Lower lobe of right lung (tissue), 2 donors: ENCODE measurements at regions not wholly inside any gene's neighbourhood (a gene's known extent, or its start where the extent isn't known, plus 50 kb on each side); places are given as distances from the start of the nearest gene placed in this dataset.

Source experiments
- ATAC-seq, 2 donors: fragments of 200-7000 bp; cut with Tn5 transposase; one replicate each; pipeline ENCODE4 v1.9.1; 2020 to 2022; ENCODE audit warnings: mild to moderate bottlenecking in 2 of 2, moderate library complexity in 2 of 2
- DNase-seq: peaks from one replicate; pipeline ENCODE4 v3.0.0-alpha.2; 2020
- H3K27ac ChIP-seq: fragments of 200-600 bp; one replicate; pipeline ENCODE4 v1.8.0; 2022
- H3K27me3 ChIP-seq: fragments of 200-600 bp; one replicate; pipeline ENCODE4 v1.8.0; 2022; ENCODE audit warnings: low read depth
- H3K36me3 ChIP-seq: fragments of 200-600 bp; one replicate; pipeline ENCODE4 v1.8.0; 2022; ENCODE audit warnings: mild to moderate bottlenecking
- H3K4me1 ChIP-seq: fragments of 200-600 bp; one replicate; pipeline ENCODE4 v1.8.0; 2022
- H3K4me3 ChIP-seq: fragments of 200-600 bp; one replicate; pipeline ENCODE4 v1.8.0; 2022; ENCODE audit warnings: mild to moderate bottlenecking
- H3K9me3 ChIP-seq: fragments of 200-600 bp; one replicate; pipeline ENCODE4 v1.8.0; 2022
- CTCF ChIP-seq: fragments of 200-600 bp; IDR thresholded peaks from one replicate; pipeline ENCODE4 v1.8.0; 2022; ENCODE audit warnings: antibody characterized with exemption, mild to moderate bottlenecking
- intact Hi-C: fragments of 100-400 bp; cut with DNase I; formaldehyde crosslinking; loops from one replicate; pipeline ENCODE4 v1.11.0; 2022
- donor health status: DM: no; HTN: yes; CAD: no; lungs with severe emphysema.

GRCh38 chr1:199044191-199044590 lies 405.4 kb downstream of the PTPRC start:
- Histone ChIP-seq H3K27ac (no peak overlapping the region), H3K4me3 (no peak overlapping the region), H3K36me3 (no peaks in the 10 kb centered on the region), H3K27me3 (no peaks in the 10 kb centered on the region), H3K4me1 (no peaks in the 10 kb centered on the region), H3K9me3 (no peaks in the 10 kb centered on the region)
- no peak for TF ChIP-seq CTCF
- intact Hi-C loops: no loop called here
- ATAC-seq (no peak), DNase-seq (no peak)

DNA sequence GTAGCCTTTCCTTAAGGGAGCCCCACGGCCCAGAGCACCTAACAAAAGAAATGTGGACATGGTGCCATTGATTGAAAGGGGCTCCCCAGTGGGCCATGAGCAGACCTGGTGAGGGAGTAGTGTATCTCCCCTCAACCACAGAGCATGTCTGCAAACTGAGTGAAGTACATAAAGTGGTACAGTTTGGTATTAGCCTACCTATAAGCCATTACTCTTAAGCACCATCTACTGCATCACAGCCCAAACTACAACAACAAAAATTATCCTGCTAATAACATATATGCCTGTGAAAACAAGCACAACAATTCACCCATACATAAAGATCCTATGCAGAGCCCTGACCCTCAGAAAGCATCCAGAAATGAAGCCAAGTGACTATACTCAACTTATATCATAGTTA lies 407.8 kb downstream of the PTPRC start:
- intact Hi-C loops: no loop called here
- Histone ChIP-seq H3K27ac (no peak overlapping the region), H3K27me3 (no peaks in the 10 kb centered on the region), H3K36me3 (no peaks in the 10 kb centered on the region), H3K4me3 (no peak overlapping the region), H3K4me1 (no peaks in the 10 kb centered on the region), H3K9me3 (no peaks in the 10 kb centered on the region)
- no peak for ATAC-seq
- no peak for DNase-seq
- TF ChIP-seq CTCF: no peak

DNA sequence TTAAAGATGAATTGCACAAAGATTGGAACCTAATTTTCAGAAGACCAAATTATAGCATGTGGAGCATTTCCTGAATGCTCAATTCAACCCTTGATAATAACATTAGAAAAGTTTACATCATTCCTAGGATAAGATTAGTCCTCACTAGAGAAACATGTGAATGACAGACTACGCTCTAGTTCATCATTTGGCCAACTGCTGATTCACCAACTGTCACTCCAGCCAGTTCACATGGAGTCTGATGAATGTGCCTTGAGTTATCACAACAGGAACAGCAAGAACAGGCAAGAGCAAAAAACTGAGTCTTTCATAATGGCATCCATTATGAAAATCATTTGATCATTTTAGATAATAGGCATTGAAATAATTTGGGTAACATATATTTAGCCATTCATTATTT lies 415.9 kb downstream of the PTPRC start:
- intact Hi-C loops: no loop called here
- H3K4me1 ChIP-seq: no peaks in the 10 kb centered on the region
- no peak for DNase-seq
- H3K9me3 ChIP-seq: no peaks in the 10 kb centered on the region
- no peak for TF ChIP-seq CTCF
- no peak overlapping the region for H3K27ac ChIP-seq
- H3K27me3 ChIP-seq: no peaks in the 10 kb centered on the region
- no peak overlapping the region for H3K4me3 ChIP-seq
- ATAC-seq: no peak
- no peaks in the 10 kb centered on the region for H3K36me3 ChIP-seq

DNA sequence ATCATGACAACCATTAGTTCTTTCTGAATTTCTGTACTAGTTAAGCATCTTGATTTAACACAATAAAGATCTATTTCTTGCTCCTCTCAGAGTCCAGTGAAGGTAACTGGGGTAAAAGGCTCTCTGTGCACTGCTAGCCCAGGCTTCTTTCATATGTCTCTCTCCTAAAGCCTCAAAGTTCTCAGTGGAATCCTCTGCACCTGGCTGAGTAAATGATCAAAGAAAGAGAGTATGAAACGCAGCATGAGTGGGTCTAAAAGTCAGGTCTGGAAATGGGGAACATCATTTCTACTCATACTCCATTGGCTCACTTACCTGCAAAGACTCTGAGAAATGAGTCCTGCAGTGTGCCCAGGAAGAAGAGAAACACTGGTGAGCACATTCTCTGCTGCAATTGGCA lies 418.5 kb downstream of the PTPRC start:
- Histone ChIP-seq H3K9me3 (no peaks in the 10 kb centered on the region), H3K27me3 (no peaks in the 10 kb centered on the region), H3K4me1 (no peaks in the 10 kb centered on the region), H3K27ac (no peak overlapping the region), H3K36me3 (no peaks in the 10 kb centered on the region), H3K4me3 (no peak overlapping the region)
- ATAC-seq (no peak), DNase-seq (no peak)
- intact Hi-C loops: no loop called here
- TF ChIP-seq CTCF: no peak

DNA sequence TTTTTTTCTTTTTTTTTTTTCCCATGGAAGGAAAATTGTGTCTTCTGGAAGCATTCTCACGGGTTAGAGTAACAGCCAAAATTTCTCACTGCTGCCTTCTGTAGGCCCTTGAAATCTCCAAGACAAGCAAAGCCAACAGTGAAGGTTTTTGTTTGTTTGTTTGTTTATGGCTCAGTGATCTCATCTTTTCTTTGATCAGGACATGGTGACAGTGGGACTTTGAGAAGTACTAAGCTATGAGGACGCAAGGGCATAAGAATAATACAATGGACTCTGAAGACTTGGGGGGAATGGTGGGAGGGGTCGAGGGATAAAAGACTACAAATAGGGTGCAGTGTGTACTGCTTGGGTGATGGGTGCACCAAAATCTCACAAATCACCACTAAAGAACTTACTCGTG lies 419.4 kb downstream of the PTPRC start:
- DNase-seq (no peak), ATAC-seq (no peak)
- H3K27ac ChIP-seq: no peak overlapping the region
- intact Hi-C loops: no loop called here
- no peaks in the 10 kb centered on the region for H3K9me3 ChIP-seq
- H3K4me3 ChIP-seq: no peak overlapping the region
- no peaks in the 10 kb centered on the region for H3K27me3 ChIP-seq
- H3K4me1 ChIP-seq: no peaks in the 10 kb centered on the region
- no peak for TF ChIP-seq CTCF
- no peaks in the 10 kb centered on the region for H3K36me3 ChIP-seq

DNA sequence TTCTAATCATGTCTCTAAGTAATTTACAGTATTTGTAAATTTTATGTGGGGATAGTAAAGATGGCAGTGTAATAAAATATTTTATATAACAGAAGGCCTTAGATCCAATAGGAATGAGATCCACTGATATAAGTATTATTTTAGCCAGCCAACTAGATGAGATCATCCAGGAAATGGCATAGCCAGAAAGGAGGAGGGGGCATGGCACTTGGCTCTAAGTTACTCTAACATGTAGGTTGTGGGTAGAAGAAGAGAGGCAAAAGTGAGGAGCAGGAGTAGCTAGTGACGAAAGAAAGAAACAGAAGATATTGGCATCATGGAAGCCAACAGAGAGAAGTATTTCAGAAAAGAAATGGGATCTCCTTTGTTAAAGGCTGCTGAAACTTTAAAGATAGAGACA lies 426.1 kb downstream of the PTPRC start:
- Histone ChIP-seq H3K36me3 (no peaks in the 10 kb centered on the region), H3K27me3 (no peaks in the 10 kb centered on the region), H3K4me1 (no peaks in the 10 kb centered on the region), H3K27ac (no peak overlapping the region), H3K9me3 (no peaks in the 10 kb centered on the region), H3K4me3 (no peak overlapping the region)
- no peak for DNase-seq
- intact Hi-C loops: no loop called here
- no peak for ATAC-seq
- no peak for TF ChIP-seq CTCF
